Esophagus squamous epithelium (tissue), 4 donors: ENCODE measurements at regions not wholly inside any gene's neighbourhood (a gene's known extent, or its start where the extent isn't known, plus 50 kb on each side); places are given as distances from the start of the nearest gene placed in this dataset.

ENCODE experiments used
- CTCF ChIP-seq, 6 experiments: fragments of 450-650 bp in 4 of 6; fragments of 200-600 bp in 2 of 6; sonication (generic) in 2 of 6; IDR thresholded peaks; one replicate each; pipeline ENCODE4 v1.5.1; 2016 to 2019; ENCODE audit warnings: antibody characterized with exemption in 6 of 6, mild to moderate bottlenecking in 4 of 6, moderate library complexity in 4 of 6
- POLR2A ChIP-seq, 4 donors: fragments of 450-650 bp; IDR thresholded peaks; one replicate each; pipeline ENCODE4 v1.6.1; 2017; ENCODE audit warnings: antibody characterized with exemption in 4 of 4, mild to moderate bottlenecking in 4 of 4, moderate library complexity in 3 of 4

- no peak for TF ChIP-seq CTCF (IDR thresholded peaks at IDR 0.05)
- no peak for TF ChIP-seq POLR2A (IDR thresholded peaks at IDR 0.05)
Measured at GRCh38 chr6:67369679-67370078, 1265.4 kb upstream of the ADGRB3 start.
